AG09309 (cell line): ENCODE measurements at regions not wholly inside any gene's neighbourhood (a gene's known extent, or its start where the extent isn't known, plus 50 kb on each side); places are given as distances from the start of the nearest gene placed in this dataset.

Experiments
- DNase-seq: peaks from one replicate; pipeline ENCODE4 v3.0.0-alpha.2; 2010; ENCODE audit warnings: low read depth
- H3K4me3 ChIP-seq: 2 replicates; pipeline ENCODE4 v1.5.1; 2011; ENCODE audit warnings: mild to moderate bottlenecking, low read depth, low read length, moderate library complexity; ENCODE audit not compliant: control insufficient read depth
- CTCF ChIP-seq: IDR thresholded peaks from 2 replicates; pipeline ENCODE4 v1.5.1; 2011; ENCODE audit warnings: mild to moderate bottlenecking, low read depth, low read length, inconsistent platforms; ENCODE audit not compliant: insufficient read depth, control insufficient read depth; ENCODE audit errors: missing control alignments

DNA sequence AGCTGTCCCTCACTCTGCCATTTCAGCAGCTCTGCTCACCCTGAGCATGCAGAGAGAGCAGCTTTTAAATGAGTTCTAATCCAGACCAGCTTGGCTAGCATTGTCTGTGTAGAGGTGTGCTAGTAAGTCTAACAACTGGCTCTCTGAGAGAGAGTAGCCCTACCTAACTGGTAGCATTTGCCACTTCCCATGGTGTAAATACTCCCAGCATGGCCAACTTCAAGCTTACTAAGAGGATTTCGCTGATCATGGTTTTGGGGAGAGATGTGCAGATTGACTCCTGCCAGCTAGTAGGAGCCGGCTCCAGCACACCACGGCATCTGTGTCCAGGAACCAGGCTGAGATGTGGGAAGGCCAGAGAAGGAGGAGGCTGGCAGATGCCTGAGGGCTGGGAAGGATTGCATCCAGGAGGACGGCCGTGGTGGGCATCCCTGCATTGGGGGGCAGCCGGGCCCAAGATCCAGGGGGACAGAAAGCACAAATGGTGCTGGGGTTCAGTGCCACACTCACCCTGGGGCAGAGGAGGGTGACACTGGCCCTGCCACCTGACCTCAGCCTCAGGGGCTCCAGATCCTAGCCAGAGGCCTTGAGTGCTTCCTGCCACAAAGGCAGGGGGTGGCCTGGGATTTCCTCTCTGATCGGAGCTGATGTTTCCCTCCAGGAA is 394.9 kb upstream of the TNRC6C start:
- H3K4me3 ChIP-seq = no peak overlapping the region
- DNase-seq = no peak
- TF ChIP-seq CTCF = no peak

DNA sequence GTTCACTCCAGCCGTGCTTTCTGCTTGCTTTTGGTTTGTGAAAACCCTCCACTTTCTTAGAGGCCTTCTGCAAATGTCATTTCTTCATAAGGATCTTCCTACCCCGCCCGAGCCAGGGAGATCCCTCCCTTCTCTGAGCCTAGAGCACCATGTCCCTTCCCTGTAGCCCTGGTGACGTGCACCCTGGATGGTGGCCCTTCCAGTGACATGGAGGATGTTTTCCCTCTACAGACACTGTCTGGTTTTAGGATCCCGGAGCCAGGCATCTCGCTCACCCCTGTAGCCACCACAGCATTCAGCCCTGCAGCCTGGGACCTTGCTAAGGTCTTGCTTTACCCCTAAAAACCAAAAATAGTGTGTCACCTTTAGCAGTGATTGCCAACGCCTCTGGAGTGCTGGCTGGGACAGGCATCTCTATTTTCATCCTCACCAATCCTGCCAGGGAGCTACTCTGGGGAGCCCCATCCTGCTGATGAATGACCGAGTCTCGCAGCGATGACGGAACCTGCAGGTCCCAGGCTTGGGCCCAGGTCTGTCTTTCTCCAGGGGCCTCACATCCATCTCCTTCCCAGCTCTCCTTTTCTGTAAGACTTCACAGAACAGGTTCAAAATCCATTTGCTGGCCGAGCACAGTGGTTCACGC is 394.1 kb upstream of the TNRC6C start:
- DNase-seq = no peak
- no peak overlapping the region for H3K4me3 ChIP-seq
- no peak for TF ChIP-seq CTCF

- no peak for DNase-seq
- no peak for TF ChIP-seq CTCF
- no peak overlapping the region for H3K4me3 ChIP-seq
Measured at GRCh38 chr17:77565166-77565565, 393.3 kb upstream of the TNRC6C start.

GRCh38 chr17:77566151-77566550 is 392.4 kb upstream of the TNRC6C start:
- no peak for TF ChIP-seq CTCF
- DNase-seq = no peak
- H3K4me3 ChIP-seq = no peak overlapping the region

GRCh38 chr17:77566566-77567138 is 391.9 kb upstream of the TNRC6C start:
- TF ChIP-seq CTCF = no peak
- DNase-seq = no peak
- H3K4me3 ChIP-seq = no peak overlapping the region

- DNase-seq = no peak
- TF ChIP-seq CTCF = no peak
- H3K4me3 ChIP-seq = no peak overlapping the region
Measured at GRCh38 chr17:77568540-77568939, 390.0 kb upstream of the TNRC6C start.
